HG03378 (cell line): ENCODE measurements at regions not wholly inside any gene's neighbourhood (a gene's known extent, or its start where the extent isn't known, plus 50 kb on each side); places are given as distances from the start of the nearest gene placed in this dataset.
"Not testable (repeated sequence)": the region's sequence is repeated elsewhere in the genome, so short reads cannot be mapped to it uniquely, and the experiment has no call there.

Experiments used
- ATAC-seq: cut with Tn5 transposase; IDR thresholded peaks from one replicate; pipeline ENCODE4 v1.9.1; 2021; ENCODE audit warnings: mild to moderate bottlenecking, moderate library complexity; ENCODE audit not compliant: unreplicated experiment

GRCh38 chr13:99743094-99743493, 228.5 kb downstream of the ZIC5 start:
- no peak for ATAC-seq

- no peak for ATAC-seq
Observed at GRCh38 chr13:99741960-99742359, 229.6 kb downstream of the ZIC5 start.

- no peak for ATAC-seq
Observed at GRCh38 chr13:99740251-99740979, 231.2 kb downstream of the ZIC5 start.

GRCh38 chr13:99738626-99739025, 232.9 kb downstream of the ZIC5 start:
- no peak for ATAC-seq

GRCh38 chr13:99737481-99738245, 233.9 kb downstream of the ZIC5 start:
- no peak for ATAC-seq

GRCh38 chr13:99736541-99736940, 235.0 kb downstream of the ZIC5 start:
- ATAC-seq: no peak

- ATAC-seq: no peak
Observed at GRCh38 chr13:99734013-99734693, 232.9 kb downstream of the TM9SF2 start.

GRCh38 chr13:99733346-99733745, 232.1 kb downstream of the TM9SF2 start:
- no peak for ATAC-seq

GRCh38 chr13:99731747-99732146, 230.5 kb downstream of the TM9SF2 start:
- no peak for ATAC-seq

GRCh38 chr13:99730403-99730802, 229.1 kb downstream of the TM9SF2 start:
- ATAC-seq: no peak

GRCh38 chr13:99729745-99730144, 228.5 kb downstream of the TM9SF2 start:
- ATAC-seq: no peak

GRCh38 chr13:99727651-99728050, 226.4 kb downstream of the TM9SF2 start:
- ATAC-seq: not testable (repeated sequence)

GRCh38 chr13:99726282-99726894, 225.1 kb downstream of the TM9SF2 start:
- ATAC-seq: no peak

GRCh38 chr13:99725644-99726043, 224.4 kb downstream of the TM9SF2 start:
- no peak for ATAC-seq

- no peak for ATAC-seq
Observed at GRCh38 chr13:99724633-99725517, 223.6 kb downstream of the TM9SF2 start.

- no peak for ATAC-seq
Observed at GRCh38 chr13:99723878-99724277, 222.6 kb downstream of the TM9SF2 start.

GRCh38 chr13:99722931-99723330, 221.7 kb downstream of the TM9SF2 start:
- no peak for ATAC-seq

- ATAC-seq: no peak
Observed at GRCh38 chr13:99722338-99722818, 221.1 kb downstream of the TM9SF2 start.

- no peak for ATAC-seq
Observed at GRCh38 chr13:99721606-99722337, 220.5 kb downstream of the TM9SF2 start.
